Thyroid gland (tissue), 4 donors: ENCODE measurements at regions not wholly inside any gene's neighbourhood (a gene's known extent, or its start where the extent isn't known, plus 50 kb on each side); places are given as distances from the start of the nearest gene placed in this dataset.
A peak's percentile ranks its signal among the peaks of the same experiment; 100 is the strongest.

ENCODE experiments used
- POLR2A ChIP-seq, 2 donors: fragments of 450-650 bp; IDR thresholded peaks; one replicate each; pipeline ENCODE4 v1.6.1; 2017; ENCODE audit warnings: antibody characterized with exemption in 2 of 2, mild to moderate bottlenecking in 2 of 2, moderate library complexity in 1 of 2
- TF ChIP-seq, protein P1 (sequence below), 6 experiments: fragments of 200-600 bp in 3 of 6; fragments of 450-650 bp in 3 of 6; sonication (generic) in 3 of 6; IDR thresholded peaks; one replicate each; pipeline ENCODE4 v1.5.1; 2016 to 2019; ENCODE audit warnings: antibody characterized with exemption in 6 of 6, mild to moderate bottlenecking in 2 of 6, inconsistent platforms in 1 of 6, moderate library complexity in 1 of 6

DNA sequence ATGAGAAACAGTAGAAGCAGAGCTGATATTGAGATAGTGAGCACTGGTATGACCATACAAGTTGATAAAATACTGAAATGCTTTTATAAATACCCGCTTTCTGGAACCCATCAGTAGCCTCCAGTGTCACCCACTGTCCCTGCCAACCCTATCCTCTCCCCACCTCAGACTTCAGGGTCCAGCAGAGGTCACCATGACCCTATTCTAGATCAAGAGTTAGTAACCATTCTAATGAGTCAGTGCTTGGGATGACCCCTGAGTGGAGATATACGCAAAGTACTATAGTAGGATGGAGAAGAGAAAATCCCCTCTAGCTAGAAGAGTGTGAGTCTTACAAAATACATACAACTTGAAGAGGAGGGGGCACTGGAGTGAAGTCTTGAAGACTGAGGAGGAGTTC, 297.9 kb upstream of the BRINP1 start:
- TF ChIP-seq, protein P1, sequence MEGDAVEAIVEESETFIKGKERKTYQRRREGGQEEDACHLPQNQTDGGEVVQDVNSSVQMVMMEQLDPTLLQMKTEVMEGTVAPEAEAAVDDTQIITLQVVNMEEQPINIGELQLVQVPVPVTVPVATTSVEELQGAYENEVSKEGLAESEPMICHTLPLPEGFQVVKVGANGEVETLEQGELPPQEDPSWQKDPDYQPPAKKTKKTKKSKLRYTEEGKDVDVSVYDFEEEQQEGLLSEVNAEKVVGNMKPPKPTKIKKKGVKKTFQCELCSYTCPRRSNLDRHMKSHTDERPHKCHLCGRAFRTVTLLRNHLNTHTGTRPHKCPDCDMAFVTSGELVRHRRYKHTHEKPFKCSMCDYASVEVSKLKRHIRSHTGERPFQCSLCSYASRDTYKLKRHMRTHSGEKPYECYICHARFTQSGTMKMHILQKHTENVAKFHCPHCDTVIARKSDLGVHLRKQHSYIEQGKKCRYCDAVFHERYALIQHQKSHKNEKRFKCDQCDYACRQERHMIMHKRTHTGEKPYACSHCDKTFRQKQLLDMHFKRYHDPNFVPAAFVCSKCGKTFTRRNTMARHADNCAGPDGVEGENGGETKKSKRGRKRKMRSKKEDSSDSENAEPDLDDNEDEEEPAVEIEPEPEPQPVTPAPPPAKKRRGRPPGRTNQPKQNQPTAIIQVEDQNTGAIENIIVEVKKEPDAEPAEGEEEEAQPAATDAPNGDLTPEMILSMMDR (IDR thresholded peaks at IDR 0.05): peak in 2 of 6 experiments; percentile 16 to 17
- no peak for TF ChIP-seq POLR2A (IDR thresholded peaks at IDR 0.05)
